Activated CD4-positive, alpha-beta T cell treated with anti-CD3 and anti-CD28 coated beads, Interleukin-2, Interleukin-6, amounts not matched to agents 100 ng/mL and 50 ng/mL, durations not matched to agents 16 hours and 8 hours (primary cell): ENCODE measurements at regions not wholly inside any gene's neighbourhood (a gene's known extent, or its start where the extent isn't known, plus 50 kb on each side); places are given as distances from the start of the nearest gene placed in this dataset.

ENCODE experiments used
- DNase-seq: peaks from one replicate; pipeline ENCODE4 v3.0.0-alpha.2; 2020

DNA sequence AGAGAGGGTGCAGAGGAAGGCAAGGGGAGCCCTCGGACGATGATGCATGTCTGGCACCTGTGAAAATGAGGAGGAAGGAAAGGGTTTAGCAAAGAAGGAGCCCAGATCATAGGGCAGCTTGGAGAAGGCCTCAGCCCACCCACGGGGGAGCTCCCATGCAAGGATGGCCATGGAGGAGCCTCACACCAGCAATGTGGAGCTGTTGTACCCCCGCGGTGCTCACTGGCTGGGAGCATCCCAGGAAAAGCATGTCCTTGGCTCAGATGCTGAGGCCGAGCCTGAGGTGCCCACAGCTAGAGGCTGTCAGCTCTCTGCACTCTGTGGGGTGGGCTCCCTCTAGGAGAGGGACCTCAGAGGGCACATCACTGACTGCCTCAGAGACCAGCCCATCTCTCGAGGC lies 622.6 kb downstream of the AACS start:
- DNase-seq: no peak

DNA sequence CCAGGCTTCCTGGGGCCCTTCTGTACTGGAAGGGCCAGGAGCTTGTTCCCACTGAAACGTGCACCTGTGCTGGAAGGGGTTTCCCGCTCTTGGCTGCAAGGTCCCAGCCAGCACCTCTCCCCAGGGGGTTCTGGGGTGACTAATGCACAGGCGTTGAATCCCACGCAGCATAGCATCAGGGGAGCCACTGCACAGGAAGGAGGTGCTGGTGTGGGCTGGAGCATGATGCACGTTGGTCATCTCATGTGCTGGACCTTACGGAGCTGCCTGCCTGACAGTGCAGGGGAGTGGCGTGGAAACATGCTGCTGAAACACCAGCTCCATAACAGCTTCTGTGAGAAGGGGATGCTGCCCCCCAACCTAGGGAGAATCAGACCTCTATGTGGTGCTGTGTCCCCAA lies 623.0 kb downstream of the AACS start:
- no peak for DNase-seq

DNA sequence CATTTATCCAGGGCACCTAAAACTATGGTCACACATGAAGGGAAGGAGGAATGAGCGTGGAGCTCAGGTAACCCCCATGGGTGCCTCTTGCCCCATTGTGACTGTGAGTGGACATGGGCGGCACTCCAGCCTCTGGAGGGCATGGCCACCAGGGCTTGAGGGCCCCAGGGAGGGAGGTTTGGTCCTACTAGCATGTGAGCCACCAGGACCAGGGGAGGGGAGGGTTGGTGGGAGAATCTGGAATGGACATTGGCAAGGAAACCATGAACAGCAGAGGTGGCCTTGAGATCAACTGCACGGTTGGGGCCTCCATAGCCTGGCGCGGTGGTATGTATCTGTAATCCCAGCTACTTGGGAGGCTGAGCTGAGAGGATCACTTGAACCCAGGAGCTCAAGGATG lies 623.6 kb downstream of the AACS start:
- no peak for DNase-seq

DNA sequence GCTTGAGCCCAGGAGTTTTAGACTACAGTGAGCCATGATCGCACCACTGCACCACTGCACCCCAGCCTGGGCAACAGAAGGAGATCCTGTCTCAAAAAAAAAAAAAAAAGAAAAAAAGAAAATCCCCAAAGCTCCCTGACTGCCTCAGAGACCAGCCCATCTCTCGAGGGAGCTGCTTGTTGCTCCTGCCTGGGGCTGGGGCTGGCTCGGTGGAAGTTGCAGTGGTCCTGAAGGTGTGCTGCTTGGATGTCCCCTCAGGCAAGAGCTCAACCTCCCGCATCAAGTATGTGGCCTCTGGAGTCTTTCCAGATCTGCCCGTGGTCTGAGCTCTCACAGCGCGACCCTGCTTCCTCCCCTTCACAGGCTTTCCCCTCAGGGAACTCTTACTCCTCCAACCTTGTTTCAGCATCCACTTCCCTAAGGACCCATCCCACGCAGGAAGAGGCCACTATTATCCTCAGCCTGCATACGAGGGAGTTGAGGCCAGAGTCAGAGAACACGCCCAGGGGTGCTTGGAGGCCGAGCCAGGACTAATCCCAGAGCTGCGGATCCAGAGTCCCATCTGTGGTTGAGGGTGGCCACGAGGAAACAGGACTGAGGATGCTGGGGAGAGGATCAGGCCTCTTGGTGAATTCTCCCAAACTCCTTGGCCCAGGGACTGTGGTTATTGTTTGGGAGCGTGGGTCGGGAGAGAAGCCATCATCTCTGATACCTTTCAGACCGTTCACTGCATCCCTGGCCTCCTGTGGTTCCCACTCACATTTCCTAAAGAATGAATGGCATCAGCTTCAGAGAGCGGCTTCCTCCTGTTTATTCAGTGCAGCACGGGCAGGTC lies 624.6 kb downstream of the AACS start:
- DNase-seq: no peak

DNA sequence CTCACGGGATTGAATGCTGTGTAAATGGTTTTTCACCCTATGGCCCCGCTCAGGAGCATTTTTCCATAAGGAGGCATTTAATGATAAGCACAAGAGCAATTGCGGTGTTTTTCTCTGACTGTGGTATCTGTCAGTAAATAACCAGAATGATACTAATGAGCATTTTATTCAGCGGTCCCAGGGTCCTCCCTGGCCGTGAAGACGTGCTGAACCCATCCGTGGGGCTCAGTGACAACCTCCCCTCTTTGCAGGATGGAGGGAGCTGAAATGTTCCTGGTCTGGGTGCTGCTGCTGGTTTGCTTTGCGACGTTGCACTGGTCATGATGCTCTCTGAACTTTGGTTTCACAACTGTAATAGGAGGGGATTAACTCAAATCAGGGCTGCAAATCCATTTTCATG lies 625.6 kb downstream of the AACS start:
- DNase-seq: no peak

DNA sequence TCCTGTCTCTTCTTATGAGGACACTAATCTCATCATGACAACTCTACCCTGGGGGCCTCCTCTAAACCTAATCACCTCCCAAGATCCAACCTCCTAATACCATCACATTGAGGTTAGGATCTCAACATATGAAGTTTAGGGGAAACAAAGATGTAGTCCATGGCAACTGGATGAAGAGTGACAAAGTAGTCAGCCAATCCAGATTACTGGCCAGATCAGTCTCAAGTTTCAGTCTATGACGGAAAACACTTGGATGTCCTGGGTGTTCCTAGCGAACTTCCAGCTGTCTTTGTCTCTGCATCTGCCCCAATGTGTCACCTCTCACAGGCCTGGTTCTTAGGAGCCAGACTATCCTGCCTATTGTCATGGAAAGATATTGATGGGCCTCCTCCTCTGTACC lies 630.8 kb downstream of the AACS start:
- no peak for DNase-seq

DNA sequence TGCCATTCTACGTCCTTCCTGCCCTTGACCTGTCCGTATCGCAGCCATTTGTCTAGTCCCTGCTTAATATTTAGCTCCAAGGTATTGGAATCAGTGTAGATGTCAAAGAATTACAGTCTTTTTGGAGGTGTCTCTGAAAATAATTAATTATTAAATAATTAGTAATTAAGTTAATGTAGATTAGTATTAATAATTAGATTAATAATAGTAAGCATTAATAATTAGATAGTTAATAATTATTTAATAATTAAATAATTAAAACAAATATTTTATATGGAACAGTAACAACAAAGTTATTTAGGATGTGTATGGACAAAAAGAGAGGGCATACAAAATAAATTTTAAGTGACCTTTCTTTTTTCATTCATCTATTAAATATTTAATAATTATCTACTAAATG lies 639.6 kb downstream of the AACS start:
- no peak for DNase-seq

DNA sequence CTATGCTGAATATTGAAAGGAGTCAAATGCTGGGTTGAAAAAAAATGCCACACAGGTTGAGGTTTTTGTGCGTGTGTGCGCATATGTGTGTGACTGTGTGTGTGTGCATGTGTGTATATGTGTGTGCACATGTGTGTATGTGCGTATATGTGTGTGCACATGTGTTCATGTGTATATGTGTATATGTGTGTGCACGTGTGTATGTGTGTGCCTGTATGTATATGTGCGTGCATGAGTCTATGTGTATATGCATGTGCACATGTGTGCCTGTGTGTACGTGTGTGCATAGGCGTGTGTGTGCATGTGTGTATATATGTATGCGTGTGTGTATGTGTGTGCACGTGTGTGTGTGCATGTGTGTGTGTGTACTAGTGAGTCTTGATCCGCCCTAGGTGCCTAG lies 655.7 kb downstream of the AACS start:
- no peak for DNase-seq

DNA sequence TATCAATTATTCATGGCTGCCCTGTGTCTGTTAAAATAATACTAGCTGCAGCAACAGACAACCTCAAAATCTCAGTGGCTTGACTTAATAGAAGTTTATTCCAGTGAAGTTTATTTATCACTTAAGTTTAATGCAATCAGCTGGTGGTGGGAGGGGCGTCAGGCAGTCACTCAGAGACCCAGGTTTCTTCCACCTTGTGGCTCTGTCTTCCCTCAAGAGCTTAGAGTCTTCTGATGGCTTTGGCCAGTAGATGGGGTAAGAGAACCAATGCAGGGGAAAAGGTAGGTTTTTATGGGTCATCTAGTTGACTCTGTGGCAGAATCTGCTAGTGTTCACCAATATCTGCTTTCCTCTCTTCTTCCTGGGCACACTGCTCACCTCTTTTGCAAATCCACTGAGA lies 668.9 kb downstream of the AACS start:
- peak; percentile 2 for DNase-seq

DNA sequence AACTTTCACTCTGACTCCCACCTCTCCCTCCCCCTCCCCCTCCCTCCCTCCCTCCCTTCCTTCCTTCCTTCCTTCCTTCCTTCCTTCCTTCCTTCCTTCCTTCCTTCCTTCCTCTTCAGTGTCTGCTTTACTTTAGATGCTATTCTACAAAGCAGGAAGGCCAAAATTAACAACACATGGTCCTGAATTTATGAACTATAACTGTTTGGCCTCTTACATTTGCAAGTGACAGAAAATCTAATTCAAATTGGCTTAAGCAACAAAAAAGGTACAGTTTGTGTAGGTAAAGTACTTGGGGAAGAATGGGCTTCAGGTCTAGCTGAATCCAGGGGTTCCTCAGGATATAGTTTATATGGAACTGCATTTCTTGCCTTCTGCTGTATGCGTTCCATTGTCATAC lies 673.0 kb downstream of the AACS start:
- DNase-seq: no peak

DNA sequence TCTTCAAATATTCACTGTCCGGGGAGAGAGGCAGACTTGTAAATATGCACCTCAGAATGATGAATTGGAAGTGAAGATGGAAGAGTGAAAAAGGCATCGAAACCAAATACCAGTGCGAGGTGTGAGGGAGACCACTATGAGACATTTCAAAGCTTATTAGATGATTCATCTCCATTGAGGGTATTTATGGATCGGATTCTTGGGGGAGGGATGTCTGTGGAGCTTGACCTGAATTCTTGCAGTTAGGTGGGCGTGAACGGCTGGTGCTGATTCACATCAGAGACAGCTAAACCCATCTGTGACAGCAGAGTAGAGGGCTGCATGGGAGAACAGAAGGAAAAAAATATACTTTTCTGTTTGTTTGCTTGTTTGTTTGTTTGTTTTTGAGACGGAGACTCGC lies 677.2 kb downstream of the AACS start:
- no peak for DNase-seq

DNA sequence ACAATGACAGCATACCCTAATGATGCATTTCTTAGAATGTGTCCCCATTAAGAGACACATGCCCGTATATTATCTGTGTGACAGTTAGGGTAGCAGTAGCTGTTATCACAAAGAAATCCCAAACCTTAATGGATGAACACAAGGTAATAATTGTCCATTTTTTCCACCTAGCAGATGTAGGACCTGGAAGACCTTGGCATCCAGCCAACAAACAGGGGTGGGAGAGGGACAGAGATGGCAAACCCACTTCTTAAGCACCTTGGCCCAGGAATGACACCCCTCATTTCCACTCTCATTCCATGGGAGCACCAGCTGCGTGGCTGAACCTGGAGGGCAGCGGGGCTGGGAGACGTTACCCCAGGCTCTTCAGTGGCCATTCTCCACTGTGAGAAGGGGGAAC lies 679.0 kb downstream of the AACS start:
- DNase-seq: no peak

DNA sequence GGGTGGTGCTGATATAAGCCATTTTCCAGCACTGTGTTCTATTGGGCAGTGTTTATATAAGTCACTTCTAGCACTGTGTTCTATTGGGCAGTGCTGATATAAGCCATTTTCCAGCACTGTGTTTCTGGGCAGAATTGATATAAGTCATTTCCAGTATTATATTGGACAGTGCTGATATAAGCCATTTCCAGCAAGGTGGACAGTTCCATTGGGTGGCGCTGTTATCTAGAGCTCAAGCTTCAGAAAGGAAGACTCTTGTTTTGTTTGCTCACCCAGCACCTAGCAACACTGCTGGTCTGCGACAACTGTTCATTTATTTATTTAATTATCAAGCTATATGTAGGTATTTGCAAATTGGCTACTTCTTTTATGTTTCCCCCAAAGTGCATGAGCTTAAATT lies 690.3 kb downstream of the AACS start:
- DNase-seq: no peak

DNA sequence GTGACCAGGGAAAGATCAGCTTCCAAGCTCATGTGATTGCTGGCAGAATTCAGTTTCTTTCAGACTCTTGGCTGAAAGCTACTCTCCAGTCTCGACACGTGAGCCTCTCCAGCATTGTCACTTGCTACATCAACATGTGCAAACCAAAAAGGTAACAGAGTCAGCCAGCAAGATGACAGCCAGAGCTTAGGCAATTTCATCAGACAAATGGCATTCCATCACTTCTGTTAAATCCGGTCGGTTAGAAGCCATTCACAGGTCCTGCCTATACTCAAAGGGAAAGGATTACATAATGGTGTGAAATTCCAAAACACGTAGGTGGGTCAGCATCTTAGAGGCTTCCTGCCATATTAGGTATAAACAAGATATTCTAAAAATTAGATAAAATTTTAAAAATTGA lies 700.9 kb downstream of the AACS start:
- no peak for DNase-seq

DNA sequence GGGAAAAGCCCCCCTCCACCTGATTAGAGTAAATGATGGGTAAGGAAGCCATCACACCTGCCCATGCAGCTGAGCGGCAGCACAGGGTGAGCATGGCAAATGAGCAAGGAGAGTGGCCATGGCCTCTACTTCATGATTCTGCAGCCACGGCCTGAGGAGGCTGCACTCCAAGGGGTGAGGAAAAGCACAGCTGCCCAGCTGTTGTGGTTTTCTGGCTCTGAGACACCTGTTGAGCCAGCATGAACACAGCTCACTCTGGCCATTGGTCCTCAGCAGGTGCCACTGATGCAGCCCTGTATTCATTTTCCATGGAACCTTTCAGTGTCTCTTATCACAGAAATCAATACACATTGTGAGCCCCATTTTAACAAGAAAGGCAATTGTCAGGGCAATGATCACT lies 707.2 kb downstream of the AACS start:
- no peak for DNase-seq

DNA sequence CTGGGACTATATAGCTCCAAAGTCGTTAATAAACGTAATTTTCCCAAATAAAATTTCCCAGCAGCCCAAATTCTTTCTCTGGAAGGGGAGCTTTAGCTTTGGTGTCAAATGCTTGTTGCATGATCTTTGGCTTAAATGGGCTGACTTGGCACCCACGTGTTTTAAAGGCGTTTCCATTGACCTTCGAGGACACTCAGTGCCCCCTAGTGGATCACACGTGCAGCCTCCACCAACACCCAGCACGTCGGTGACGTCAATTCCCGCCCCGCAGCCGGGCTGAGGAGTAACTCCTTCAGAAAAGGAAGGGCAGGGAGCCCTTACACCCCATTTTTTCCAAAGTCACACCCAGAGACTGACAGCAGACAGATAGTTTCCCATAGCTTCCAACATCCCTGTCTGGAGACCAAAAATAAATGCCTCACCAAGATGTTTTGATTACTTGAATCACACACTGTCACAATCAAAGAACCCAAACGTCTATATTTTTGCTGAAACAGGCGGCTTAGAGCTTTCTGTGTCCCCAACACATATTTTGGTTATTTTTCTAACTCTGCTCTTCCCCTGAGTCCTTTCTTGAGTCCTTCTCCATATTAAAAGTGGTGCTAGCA lies 707.9 kb downstream of the AACS start:
- peak; percentile 41 for DNase-seq

DNA sequence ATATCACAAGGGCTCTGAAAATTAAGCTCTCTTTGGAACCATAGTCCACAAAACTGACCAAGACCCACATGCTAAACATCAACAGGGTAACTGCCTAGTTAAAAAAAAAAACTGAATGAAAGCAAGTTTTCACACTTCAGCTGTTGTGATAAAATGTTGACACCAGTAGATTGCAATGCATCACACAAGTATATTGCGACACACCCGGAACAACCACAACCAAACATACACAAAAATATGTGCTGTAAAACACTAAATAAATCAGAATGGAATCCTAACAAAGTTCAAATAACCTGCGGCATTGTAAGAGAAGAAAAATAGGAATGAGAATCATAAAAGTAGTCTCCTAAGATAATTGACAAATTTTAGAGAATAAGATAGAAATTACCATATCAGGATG lies 710.3 kb downstream of the AACS start:
- no peak for DNase-seq

DNA sequence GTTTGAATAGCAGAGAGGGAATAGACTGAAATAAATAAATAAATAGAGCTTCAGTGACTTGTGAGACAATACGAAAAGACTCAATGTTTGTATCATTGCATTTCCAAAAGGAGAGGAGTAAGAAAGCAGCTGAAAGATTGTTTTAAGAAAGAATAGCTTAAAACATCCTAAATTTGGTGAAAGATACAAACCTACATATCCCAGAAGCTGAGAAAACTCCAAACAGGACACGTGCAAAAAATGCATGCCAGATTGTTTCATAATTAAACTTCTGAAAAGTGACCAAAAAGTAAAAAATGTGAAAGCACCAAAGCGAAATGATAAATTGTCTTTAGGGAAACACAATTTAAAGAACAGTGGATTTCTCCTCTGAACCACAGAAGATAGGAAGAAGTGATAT lies 711.0 kb downstream of the AACS start:
- no peak for DNase-seq

DNA sequence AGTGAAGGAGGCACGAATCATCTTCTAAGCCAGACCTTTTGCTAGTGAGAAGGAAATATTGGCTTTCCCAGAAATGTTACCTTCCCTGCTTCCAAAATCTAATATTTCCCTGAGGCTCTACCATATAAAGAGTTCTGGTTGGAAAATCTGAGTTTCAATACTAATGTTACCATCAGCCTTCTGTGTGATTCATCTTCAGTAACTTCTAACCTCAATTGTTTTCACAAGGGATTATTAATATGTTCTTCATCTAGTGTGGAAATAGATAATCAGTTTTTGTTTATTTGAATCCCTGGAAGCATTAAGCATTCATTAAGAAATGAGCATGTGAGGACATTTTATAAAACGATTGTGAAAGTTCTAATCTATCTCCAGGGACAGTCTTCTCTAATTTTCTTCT lies 720.9 kb downstream of the AACS start:
- no peak for DNase-seq

DNA sequence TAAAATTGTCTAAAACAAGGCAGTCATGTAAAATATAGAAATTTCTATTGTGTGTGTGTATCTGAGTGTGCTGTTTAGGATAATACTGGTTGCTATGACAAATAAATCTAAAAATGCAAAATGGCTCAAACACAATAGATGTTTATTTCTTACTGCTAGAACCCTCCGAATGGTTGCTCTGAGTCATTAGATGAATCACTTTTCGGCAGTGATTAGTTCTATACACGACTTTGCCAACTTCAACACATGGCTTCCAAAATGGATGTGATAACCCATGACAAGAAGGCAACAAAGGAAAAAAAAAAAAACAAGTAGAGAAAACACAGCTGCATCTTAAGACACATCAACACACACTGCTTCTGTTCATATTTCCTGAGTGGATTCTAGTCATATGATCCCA lies 729.2 kb downstream of the AACS start:
- DNase-seq: no peak

DNA sequence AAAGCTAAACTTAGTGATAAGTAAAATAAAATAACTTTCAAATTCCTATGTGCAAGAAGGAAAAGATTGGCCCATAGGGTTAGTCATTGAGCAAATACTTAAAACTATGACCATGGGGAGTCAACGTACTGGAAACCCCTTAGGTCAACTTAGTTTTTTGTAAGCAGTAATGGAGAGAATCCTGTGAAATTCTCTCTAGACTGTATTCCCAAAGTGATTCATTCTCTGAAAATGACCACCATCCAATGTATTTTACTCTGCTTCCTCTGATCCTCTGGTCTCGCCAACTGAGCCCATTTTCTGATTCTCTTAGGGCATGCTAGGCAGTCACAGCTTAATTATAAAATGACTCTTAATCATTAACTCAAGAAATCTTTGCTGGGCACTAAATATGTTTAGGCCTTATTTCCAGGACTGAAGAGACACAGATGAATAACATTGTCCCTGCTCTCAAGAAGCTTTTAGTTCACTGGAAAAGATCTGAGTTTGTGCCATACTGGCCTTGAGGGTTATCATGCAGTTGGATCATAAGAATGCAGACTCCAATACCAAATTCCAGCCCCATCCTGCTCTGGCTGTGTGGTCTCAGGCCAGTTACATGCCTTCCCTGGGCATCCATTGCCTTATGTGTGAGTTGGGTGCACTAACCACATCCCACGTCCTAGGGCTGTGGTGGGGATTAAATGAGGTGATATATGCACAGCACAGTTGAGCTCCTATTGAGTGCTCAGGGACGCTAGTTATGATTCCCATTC lies 732.4 kb downstream of the AACS start:
- DNase-seq: no peak

DNA sequence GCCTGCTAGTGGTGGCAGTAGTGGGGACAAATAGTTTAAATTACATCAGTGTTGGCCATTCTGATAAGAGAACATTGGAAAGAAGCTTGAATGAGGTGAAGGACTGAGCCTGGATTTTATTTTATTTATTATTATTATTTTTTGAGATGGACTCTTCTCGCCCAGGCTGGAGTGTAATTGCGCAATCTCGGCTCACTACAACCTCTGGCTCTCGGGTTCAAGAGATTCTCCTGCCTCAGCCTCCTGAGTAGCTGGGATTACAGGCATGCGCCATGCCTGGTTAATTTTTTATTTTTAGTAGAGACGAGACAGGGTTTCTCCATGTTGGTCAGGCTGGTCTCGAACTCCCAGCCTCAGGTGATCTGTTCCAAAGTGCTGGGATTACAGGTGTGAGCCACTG lies 739.4 kb downstream of the AACS start:
- no peak for DNase-seq

DNA sequence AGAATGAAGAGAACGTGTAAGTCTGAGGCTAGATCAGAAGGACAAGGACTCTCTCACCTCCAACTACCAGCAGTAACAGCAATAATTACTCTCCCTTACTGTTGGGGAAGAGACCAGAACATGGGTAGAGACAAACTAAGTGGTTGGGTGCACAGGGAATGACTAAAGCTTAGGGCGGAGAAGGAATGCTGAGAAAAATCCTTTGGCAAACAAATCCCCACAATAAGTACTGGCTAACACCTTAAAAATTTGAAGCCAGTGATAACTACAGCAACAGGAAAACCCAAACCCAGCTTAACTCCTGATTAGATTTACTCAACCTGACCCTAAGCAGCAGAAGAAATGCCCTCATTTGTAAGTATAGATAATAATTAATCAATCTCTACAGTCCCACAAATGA lies 759.0 kb downstream of the AACS start:
- no peak for DNase-seq

DNA sequence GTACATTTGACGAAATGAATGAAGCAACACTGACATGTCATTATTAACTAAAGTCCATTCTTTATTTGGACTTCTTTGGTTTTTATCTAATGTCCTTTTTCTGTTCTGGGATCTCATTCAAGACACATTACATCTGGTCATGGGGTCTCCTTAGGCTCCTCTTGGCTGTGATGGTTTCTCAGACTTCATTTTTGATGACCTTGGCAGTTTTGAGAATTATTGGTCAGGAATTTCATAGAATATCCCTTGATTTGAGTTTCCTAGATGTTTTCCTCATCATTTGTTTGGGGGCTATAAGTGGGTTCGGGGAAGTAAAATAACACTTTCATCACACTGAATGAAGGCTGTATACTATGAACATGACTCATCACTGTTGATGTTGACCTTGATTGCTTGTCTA lies 770.6 kb downstream of the AACS start:
- DNase-seq: no peak
